ENCODE measurements at regions not wholly inside any gene's neighbourhood (a gene's known extent, or its start where the extent isn't known, plus 50 kb on each side); places are given as distances from the start of the nearest gene placed in this dataset.

- no peak for DNase-seq (ENCODE audit: low read depth in 4 of 4, low spot score in 3 of 4)
Measured at GRCh38 chr21:31470896-31471694, 127.0 kb upstream of the TIAM1 start.

GRCh38 chr21:31460980-31461379, 116.9 kb upstream of the TIAM1 start:
- DNase-seq (ENCODE audit: low read depth in 4 of 4, low spot score in 3 of 4) = no peak

GRCh38 chr21:31459457-31459856, 115.4 kb upstream of the TIAM1 start:
- no peak for DNase-seq (ENCODE audit: low read depth in 4 of 4, low spot score in 3 of 4)

GRCh38 chr21:31457675-31458074, 113.6 kb upstream of the TIAM1 start:
- DNase-seq (ENCODE audit: low read depth in 4 of 4, low spot score in 3 of 4) = no peak

GRCh38 chr21:31456201-31456600, 112.1 kb upstream of the TIAM1 start:
- no peak for DNase-seq (ENCODE audit: low read depth in 4 of 4, low spot score in 3 of 4)

DNA sequence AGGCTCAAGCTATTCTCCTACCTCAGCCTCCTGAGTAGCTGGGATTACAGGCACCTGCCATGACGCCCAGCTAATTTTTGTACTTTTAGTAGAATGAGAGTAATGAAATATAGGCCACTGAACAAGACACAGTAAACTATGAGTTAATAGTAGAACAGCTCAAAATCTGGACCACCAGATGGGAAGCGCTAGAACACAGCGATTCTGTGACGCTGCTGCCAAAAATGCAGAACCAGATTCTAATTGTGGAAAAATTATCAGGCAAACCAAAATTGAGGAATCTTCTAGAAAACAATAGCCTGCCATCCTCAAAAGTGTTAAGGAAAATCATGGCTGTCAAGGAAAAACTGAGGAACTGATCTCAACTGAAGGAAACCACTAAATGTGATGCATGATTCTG, 111.4 kb upstream of the TIAM1 start:
- no peak for DNase-seq (ENCODE audit: low read depth in 4 of 4, low spot score in 3 of 4)

DNA sequence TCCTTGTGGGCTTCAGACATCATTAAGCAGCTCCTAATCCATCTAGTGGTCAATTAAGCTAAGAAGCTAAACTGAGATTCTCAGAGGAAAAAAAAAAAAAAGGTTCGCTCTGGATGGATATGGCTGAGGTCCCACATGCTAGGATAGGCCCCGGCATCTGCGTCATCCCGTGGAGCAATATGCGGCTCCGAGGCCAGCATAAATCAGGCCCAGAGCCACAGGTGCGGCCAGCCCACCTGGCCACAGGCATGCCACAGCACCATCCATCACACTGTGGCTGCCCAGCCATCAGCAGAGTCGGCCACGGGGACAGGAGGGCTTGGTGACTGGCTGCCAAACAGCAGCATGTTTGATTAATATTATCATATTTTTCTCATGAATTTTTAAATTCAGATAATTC, 106.9 kb upstream of the TIAM1 start:
- DNase-seq (ENCODE audit: low read depth in 4 of 4, low spot score in 3 of 4) = no peak

DNA sequence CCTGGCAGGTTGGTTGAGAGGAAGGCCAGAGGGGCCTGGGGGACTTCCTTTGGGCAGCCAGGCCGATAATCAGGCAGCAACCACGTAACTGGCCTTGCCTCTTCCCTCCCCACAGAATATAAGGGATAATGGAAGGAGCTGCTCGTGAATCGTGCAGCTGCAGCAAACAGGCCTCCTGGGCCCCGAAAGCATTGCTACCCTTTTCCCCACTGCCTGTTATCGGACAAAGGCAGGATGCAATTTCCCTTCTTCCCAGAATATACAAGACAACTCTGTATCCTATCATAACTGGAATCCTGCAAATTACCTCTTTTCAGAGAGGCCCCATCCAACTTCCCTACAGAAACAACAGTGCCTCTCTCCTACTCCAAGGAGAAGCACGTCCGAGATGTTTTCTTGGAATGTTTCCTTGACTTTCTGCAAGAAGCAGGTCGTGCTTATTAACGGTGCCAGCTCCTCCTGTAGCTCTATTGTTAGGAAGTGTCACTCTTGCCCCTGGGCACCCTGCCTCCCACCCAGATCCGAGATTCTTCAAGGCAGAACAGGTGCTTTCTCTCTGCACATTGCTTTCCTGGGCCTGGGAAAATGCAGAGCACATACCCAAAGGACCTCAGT, 106.0 kb upstream of the TIAM1 start:
- DNase-seq (ENCODE audit: low read depth in 4 of 4, low spot score in 3 of 4) = no peak

- DNase-seq (ENCODE audit: low read depth in 4 of 4, low spot score in 3 of 4) = no peak
Measured at GRCh38 chr21:31448496-31448895, 104.4 kb upstream of the TIAM1 start.

- DNase-seq (ENCODE audit: low read depth in 4 of 4, low spot score in 3 of 4) = no peak
Measured at GRCh38 chr21:31447505-31447904, 103.4 kb upstream of the TIAM1 start.

DNA sequence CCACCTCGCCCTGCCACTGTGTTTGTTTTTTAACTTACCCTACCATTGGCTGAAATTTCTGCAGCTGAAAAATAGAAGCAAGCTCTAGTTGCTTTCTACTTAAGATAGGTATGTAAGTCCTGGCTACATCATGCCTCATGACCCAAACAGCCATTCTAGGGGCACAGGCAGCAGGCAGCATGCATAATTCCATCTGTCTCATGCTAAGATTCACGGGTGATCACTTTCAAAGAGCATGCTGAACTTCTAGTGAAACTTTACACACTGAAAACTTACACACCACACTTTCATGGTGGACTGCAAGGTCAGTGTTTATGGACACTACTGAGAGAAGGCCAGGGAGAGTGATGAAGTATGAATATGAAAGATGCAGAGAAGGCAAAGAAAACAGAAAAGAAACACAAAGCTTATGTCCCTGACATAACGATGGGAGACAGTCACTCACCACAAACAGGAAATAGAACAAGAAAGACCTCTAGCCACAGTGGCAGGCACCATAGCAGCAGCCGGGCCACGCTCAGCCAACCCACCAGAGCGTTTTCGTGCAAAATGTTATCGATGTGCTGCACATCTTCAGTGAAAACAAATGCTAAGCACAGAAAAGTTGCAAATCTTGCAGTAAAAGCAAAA, 102.3 kb upstream of the TIAM1 start:
- no peak for DNase-seq (ENCODE audit: low read depth in 4 of 4, low spot score in 3 of 4)

DNA sequence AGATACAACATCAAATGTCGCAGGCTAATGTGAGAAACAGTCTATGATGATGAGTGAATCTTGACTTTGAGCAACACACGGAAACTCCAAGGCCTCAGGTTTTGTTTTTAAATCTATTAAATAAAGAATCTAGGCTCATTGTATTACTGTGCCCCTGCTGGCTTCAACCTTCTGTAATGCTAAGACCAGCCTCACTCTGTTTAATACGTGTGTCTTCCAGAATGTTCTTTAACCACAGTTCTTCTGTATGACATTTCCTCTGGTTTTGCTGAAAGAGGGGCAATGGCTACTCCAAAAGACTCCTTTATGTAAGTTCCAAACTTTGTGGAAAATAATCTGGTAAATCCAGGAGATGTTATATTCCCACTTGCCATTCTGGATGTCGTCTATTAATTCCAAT, 101.1 kb upstream of the TIAM1 start:
- DNase-seq (ENCODE audit: low read depth in 4 of 4, low spot score in 3 of 4) = no peak

DNA sequence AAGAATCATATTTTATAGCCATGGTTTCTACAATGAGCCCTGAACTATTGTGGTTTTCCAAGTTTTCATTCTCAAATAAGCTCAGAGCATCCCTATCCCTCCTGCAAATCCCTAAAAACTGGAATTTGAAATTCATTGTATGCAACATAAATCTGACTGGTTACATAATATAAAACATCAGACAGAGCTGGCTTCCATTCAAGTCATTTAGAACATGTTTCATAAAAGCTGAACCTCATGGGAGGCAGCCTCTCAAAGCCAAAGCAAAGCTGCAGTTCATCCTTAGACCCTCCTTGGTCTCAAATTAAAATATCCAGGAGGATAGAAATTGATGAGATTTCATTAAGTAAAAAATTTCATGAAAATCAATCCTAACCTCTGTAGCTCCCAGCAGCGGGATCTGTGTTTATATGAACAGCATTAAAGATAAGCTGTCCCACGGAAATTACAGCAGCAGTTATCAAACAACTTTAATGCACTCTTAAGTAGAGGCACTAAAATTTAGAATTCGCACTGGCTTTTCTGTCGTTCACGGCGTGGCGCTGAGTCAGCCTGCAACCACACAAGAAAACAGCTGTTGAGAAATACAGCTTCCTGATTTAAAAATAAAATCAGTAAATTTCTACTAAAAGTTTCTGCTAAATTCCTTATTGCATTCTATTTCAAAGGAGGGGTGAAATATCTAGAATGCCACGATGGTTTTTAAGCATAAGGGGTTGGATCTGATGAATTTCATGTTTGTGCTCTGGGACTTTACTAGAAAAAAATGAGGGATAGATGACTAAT, 99.9 kb upstream of the TIAM1 start:
- DNase-seq (ENCODE audit: low read depth in 4 of 4, low spot score in 3 of 4) = no peak

DNA sequence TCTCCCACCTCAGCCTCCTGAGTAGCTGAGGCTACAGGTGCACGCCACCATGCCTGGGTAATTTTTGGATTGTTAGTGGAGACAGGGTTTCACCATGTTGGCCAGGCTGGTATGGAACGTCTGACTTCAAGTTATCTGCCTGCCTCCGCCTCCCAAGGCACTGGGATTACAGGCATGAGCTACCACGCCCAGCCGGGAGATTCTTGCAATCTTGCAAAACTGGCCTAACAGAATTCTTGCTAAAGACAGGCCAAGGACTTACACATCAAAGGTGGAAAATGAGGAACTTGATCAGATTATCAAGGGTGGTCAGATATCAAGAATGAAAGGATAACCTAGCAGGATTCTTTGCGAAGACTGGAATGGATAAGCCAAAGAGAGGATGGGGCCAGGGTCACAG, 98.3 kb upstream of the TIAM1 start:
- no peak for DNase-seq (ENCODE audit: low read depth in 4 of 4, low spot score in 3 of 4)

DNA sequence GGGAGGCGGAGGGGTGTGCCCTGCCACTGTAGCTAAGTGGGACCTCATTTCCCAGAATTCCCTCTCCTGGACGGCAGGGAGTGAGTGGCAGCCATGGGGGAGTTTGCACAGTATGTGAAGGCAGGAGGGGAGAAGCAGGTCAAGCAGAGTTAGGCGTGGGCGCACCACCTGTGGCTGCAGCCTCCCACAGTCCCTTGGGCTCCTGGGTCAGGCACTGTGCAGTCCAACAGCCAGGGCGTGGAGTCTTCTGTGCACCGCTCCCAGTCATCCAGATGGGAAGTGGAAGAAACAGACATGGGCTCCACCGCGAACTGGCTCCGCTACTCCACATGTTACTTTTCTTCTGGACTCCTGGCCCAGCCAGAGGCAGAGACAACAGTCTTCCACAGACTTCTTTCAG, 85.4 kb upstream of the TIAM1 start:
- no peak for DNase-seq (ENCODE audit: low read depth in 4 of 4, low spot score in 3 of 4)

GRCh38 chr21:31426235-31426797, 82.3 kb upstream of the TIAM1 start:
- no peak for DNase-seq (ENCODE audit: low read depth in 4 of 4, low spot score in 3 of 4)

DNA sequence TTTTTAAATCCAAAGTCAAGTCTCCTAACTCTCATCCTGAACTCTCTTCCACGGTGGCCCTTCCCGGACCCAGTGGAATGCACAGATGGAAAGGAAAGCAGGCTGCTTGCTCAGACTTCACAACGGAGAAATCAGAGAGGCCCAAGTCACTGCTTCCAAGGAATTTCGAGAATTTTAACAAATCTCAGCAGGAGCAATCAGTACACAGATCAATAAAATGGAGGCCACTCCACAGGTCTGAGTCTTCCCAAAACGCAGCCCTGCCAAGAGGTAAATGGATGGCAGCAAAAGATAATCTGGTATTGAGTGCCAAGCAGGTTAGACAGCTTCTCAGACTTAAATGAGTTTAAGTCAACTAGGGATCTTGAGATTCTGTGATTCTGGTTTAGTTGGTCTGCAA, 81.1 kb upstream of the TIAM1 start:
- no peak for DNase-seq (ENCODE audit: low read depth in 4 of 4, low spot score in 3 of 4)

DNA sequence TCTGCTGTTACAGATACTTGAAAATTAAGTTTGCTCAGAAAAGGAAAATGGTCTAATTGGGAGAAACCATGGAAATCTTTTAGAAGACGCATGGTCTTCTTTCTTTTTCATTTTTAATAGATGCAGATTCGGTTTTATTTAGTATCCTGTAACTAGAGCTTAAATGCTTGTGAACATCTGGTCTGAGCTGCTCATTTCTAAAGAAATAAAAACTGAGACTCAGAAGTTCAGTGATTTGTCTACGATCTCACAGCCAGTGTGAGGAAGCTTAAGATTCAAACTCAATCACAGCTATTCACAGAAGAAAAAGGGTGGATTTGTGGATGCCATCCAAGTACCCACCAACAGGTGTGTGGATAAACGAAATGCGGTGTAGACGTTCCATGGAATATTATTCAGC, 80.0 kb upstream of the TIAM1 start:
- DNase-seq (ENCODE audit: low read depth in 4 of 4, low spot score in 3 of 4) = no peak

DNA sequence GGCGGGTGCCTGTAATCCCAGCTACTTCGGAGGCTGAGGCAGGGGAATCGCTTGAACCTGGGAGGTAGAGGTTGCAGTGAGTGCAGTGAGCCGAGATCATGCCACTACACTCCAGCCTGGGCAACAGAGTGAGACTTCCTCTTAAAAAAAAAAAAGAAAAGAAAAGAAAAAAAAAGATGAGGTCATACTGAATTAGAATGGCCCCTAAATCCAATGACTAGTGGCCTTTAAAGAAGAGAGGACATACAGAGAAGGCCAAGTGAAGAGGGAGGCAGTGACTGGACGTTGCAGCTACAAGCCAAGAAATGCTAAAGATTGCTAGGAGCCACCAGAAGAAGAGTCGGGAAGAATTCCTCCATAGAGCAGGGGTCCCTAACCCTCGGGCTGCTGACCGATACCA, 76.9 kb upstream of the TIAM1 start:
- DNase-seq (ENCODE audit: low read depth in 4 of 4, low spot score in 3 of 4) = no peak

DNA sequence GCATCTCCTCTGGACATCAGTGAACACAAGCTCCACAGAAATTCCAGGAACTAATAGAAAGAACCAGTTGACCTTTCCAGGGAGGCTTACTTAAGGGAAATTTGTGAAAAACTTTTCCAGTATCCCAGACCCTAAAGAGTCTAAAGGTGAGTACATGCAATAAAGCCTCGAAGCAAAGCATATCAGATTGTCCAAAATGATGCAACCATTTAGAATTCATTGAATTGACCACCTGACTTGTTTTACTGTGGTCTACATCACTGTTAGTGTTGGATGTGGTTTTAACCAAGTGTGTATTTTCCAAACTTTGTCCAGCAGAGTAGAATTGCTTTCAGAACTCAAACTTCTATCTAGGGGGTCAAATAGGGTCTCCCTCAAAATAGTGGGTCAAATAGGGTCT, 76.3 kb upstream of the TIAM1 start:
- DNase-seq (ENCODE audit: low read depth in 4 of 4, low spot score in 3 of 4) = no peak

GRCh38 chr21:31418377-31419001, 74.4 kb upstream of the TIAM1 start:
- no peak for DNase-seq (ENCODE audit: low read depth in 4 of 4, low spot score in 3 of 4)

All from left renal pelvis (tissue), 4 donors.